HCT116 (cell line): ENCODE measurements at regions not wholly inside any gene's neighbourhood (a gene's known extent, or its start where the extent isn't known, plus 50 kb on each side); places are given as distances from the start of the nearest gene placed in this dataset.

Experiments used
- ATAC-seq: fragments of 200-7000 bp; cut with Tn5 transposase; 2 replicates; pipeline ENCODE4 v1.9.1; 2020; ENCODE audit warnings: mild to moderate bottlenecking, moderate library complexity
- BruUV-seq: library from RNA; stranded (reverse); fragments of 400-500 nt; replicated peaks from 2 replicates; lab custom pipeline; 2021; lab: Mats Ljungman, UMichigan
- CTCF ChIA-PET: fragments of 300-600 bp; sonication (Branson Sonifier 250); formaldehyde crosslinking; loops from one replicate; lab custom pipeline; 2021; ENCODE audit warnings: antibody characterized with exemption; lab: Charles Lee
- POLR2A ChIA-PET: fragments of 300-600, 350-600 bp; sonication (Branson Sonifier 250); formaldehyde crosslinking; loops from one replicate; lab custom pipeline; 2021; ENCODE audit warnings: antibody characterized with exemption; lab: Charles Lee
- RAD21 ChIA-PET, 2 experiments: fragments of 300-600 bp; sonication (Branson Sonifier 250); formaldehyde crosslinking; loops; one replicate each; lab custom pipeline; 2023; ENCODE audit warnings: low total read pairs in 2 of 2; ENCODE audit not compliant: uncharacterized antibody in 2 of 2, unreplicated experiment in 2 of 2, low non-redundant PET in 1 of 2; lab: Charles Lee
- DNase-seq: peaks from one replicate; pipeline ENCODE4 v3.0.0-alpha.2; 2010; ENCODE audit warnings: low read depth, low spot score
- H2AFZ ChIP-seq: fragments of 200-600 bp; shearing (Covaris generic), sonication (generic); 2 replicates; pipeline ENCODE4 v1.6.1; 2017; ENCODE audit warnings: low read depth, mixed run types, mixed read lengths, antibody characterized with exemption, low read length; ENCODE audit not compliant: poor library complexity, severe bottlenecking
- H3K27ac ChIP-seq: 2 replicates; pipeline ENCODE4 v1.5.1; 2012; ENCODE audit warnings: low read depth, low read length
- H3K27me3 ChIP-seq: fragments of 200-600 bp; sonication (generic); 2 replicates; pipeline ENCODE4 v1.6.1; 2016; ENCODE audit warnings: mixed run types, low read length, mixed read lengths; ENCODE audit not compliant: insufficient read depth
- H3K36me3 ChIP-seq, 2 experiments: fragments of 200-500 bp in 1 of 2; fragments of 200-600 bp in 1 of 2; sonication (Bioruptor generic) in 1 of 2; sonication (generic) in 1 of 2; 2 replicates each; pipeline versions ENCODE4 v1.5.1 to v1.6.1; 2014 to 2016; ENCODE audit warnings: low read length in 2 of 2, inconsistent platforms in 1 of 2, mixed read lengths in 1 of 2, mixed run types in 1 of 2; ENCODE audit not compliant: insufficient read depth in 2 of 2, control insufficient read depth in 1 of 2
- H3K4me1 ChIP-seq, 2 experiments: fragments of 200-600 bp in 1 of 2; sonication (generic) in 1 of 2; 2 replicates each; pipeline versions ENCODE4 v1.5.1 to v1.6.1; 2012 to 2017; ENCODE audit warnings: low read length in 2 of 2, inconsistent platforms in 1 of 2, mild to moderate bottlenecking in 1 of 2, mixed read lengths in 1 of 2, mixed run types in 1 of 2, moderate library complexity in 1 of 2; ENCODE audit not compliant: insufficient read depth in 2 of 2, control insufficient read depth in 1 of 2
- H3K4me2 ChIP-seq: fragments of 200-600 bp; sonication (generic); 2 replicates; pipeline ENCODE4 v1.6.1; 2017; ENCODE audit warnings: mixed run types, low read length, mixed read lengths
- H3K4me3 ChIP-seq, 2 experiments: fragments of 200-600 bp in 1 of 2; sonication (generic) in 1 of 2; replicated peaks in 1 of 2; 2 replicates each; pipeline ENCODE4 v1.5.1; 2011 to 2016; ENCODE audit warnings: low read length in 2 of 2, control low read depth in 1 of 2, low read depth in 1 of 2, mild to moderate bottlenecking in 1 of 2, mixed read lengths in 1 of 2, mixed run types in 1 of 2
- H3K79me2 ChIP-seq: fragments of 200-600 bp; sonication (generic); 2 replicates; pipeline ENCODE4 v1.6.1; 2017; ENCODE audit warnings: mild to moderate bottlenecking, mixed run types, low read length, moderate library complexity, mixed read lengths; ENCODE audit not compliant: insufficient read depth
- H3K9ac ChIP-seq: fragments of 200-600 bp; sonication (generic); 2 replicates; pipeline ENCODE4 v1.6.1; 2016; ENCODE audit warnings: low read length, mixed read lengths
- H3K9me2 ChIP-seq: fragments of 200-600 bp; sonication (generic), shearing (Covaris generic); 2 replicates; pipeline ENCODE4 v1.6.1; 2017; ENCODE audit warnings: mixed run types, mild to moderate bottlenecking, moderate library complexity; ENCODE audit not compliant: insufficient read depth
- H3K9me3 ChIP-seq, 2 experiments: fragments of 200-500 bp in 1 of 2; fragments of 200-600 bp in 1 of 2; sonication (Bioruptor generic) in 1 of 2; sonication (generic) in 1 of 2; 2 replicates each; pipeline ENCODE4 v1.6.1; 2014 to 2017; ENCODE audit warnings: low read length in 2 of 2, mixed read lengths in 2 of 2, inconsistent platforms in 1 of 2, low read depth in 1 of 2, mild to moderate bottlenecking in 1 of 2, mixed run types in 1 of 2, moderate library complexity in 1 of 2; ENCODE audit not compliant: control insufficient read depth in 1 of 2, insufficient read depth in 1 of 2
- H4K20me1 ChIP-seq: fragments of 200-600 bp; sonication (generic), shearing (Covaris generic); 2 replicates; pipeline ENCODE4 v1.6.1; 2017; ENCODE audit warnings: mixed run types, mild to moderate bottlenecking, moderate library complexity; ENCODE audit not compliant: insufficient read depth
- CBX3 ChIP-seq: IDR thresholded peaks from 2 replicates; pipeline ENCODE4 v1.6.1; 2012; ENCODE audit warnings: low read depth
- CEBPB ChIP-seq: IDR thresholded peaks from 2 replicates; pipeline ENCODE4 v1.6.1; 2012; ENCODE audit warnings: low read depth
- CTCF ChIP-seq, 3 experiments: fragments of 200-600 bp in 1 of 3; sonication (generic) in 1 of 3; IDR thresholded peaks in 2 of 3; conservative IDR thresholded peaks in 1 of 3; 2 replicates each; pipeline ENCODE4 v1.5.1; 2012 to 2017; ENCODE audit warnings: low read depth in 2 of 3, low read length in 2 of 3, antibody characterized with exemption in 1 of 3, borderline replicate concordance in 1 of 3, control low read depth in 1 of 3, mild to moderate bottlenecking in 1 of 3, mixed read lengths in 1 of 3, mixed run types in 1 of 3, moderate library complexity in 1 of 3; ENCODE audit not compliant: insufficient read depth in 1 of 3
- EGR1 ChIP-seq: IDR thresholded peaks from 2 replicates; pipeline ENCODE4 v1.6.1; 2012; ENCODE audit warnings: low read depth
- ELF1 ChIP-seq: IDR thresholded peaks from 2 replicates; pipeline ENCODE4 v1.6.1; 2012; ENCODE audit warnings: low read depth, borderline replicate concordance
- EZH2 ChIP-seq: fragments of 200-600 bp; sonication (generic); IDR thresholded peaks from 2 replicates; pipeline ENCODE4 v1.6.1; 2017; ENCODE audit warnings: antibody characterized with exemption, mixed run types
- JUND ChIP-seq: IDR thresholded peaks from 2 replicates; pipeline ENCODE4 v1.6.1; 2012
- MAX ChIP-seq: IDR thresholded peaks from 2 replicates; pipeline ENCODE4 v1.6.1; 2012
- POLR2A ChIP-seq: IDR thresholded peaks from 2 replicates; pipeline ENCODE4 v1.7.0; 2011; ENCODE audit warnings: borderline replicate concordance; ENCODE audit not compliant: insufficient read depth, insufficient read length; ENCODE audit errors: extremely low read depth
- RAD21 ChIP-seq: IDR thresholded peaks from 2 replicates; pipeline ENCODE4 v1.6.1; 2012; ENCODE audit warnings: low read depth, mild to moderate bottlenecking
- REST ChIP-seq: IDR thresholded peaks from 2 replicates; pipeline ENCODE4 v1.6.1; 2012; ENCODE audit warnings: low read depth
- SIN3A ChIP-seq: IDR thresholded peaks from 2 replicates; pipeline ENCODE4 v1.6.1; 2012; ENCODE audit warnings: low read depth
- SP1 ChIP-seq: IDR thresholded peaks from 2 replicates; pipeline ENCODE4 v1.6.1; 2012; ENCODE audit warnings: low read depth
- SRF ChIP-seq: IDR thresholded peaks from 2 replicates; pipeline ENCODE4 v1.6.1; 2012; ENCODE audit warnings: low read depth
- TCF7L2 ChIP-seq: IDR thresholded peaks from 2 replicates; pipeline ENCODE4 v1.7.0; 2011; ENCODE audit warnings: borderline replicate concordance, inconsistent platforms; ENCODE audit not compliant: insufficient read depth, insufficient read length; ENCODE audit errors: extremely low read depth
- YY1 ChIP-seq: IDR thresholded peaks from 2 replicates; pipeline ENCODE4 v1.6.1; 2011; ENCODE audit warnings: low read length, low read depth, moderate library complexity, mild to moderate bottlenecking; ENCODE audit not compliant: insufficient replicate concordance; ENCODE audit errors: extremely low read depth
- ZFX ChIP-seq: fragments of 450-650 bp; IDR thresholded peaks from 2 replicates; pipeline ENCODE4 v1.6.1; 2017
- ZNF274 ChIP-seq: fragments of 200-500 bp; sonication (Bioruptor generic); IDR thresholded peaks from 2 replicates; pipeline ENCODE4 v1.6.1; 2014; ENCODE audit warnings: mild to moderate bottlenecking, low read depth, low read length, inconsistent platforms
- intact Hi-C: fragments of 100-400 bp; cut with micrococcal nuclease; formaldehyde crosslinking; loops from 2 replicates; pipeline ENCODE4 v1.10.0; 2022
- TF ChIP-seq, protein P1 (sequence below): IDR thresholded peaks from 2 replicates; pipeline ENCODE4 v1.6.1; 2011; ENCODE audit warnings: mild to moderate bottlenecking, low read length, moderate library complexity; ENCODE audit not compliant: insufficient replicate concordance; ENCODE audit errors: extremely low read depth
- TF ChIP-seq, protein P2 (sequence below): IDR thresholded peaks from 2 replicates; pipeline ENCODE4 v1.6.1; 2012

GRCh38 chr9:38332625-38333024, 59.9 kb upstream of the ALDH1B1 start:
- TF ChIP-seq EZH2 (no peak), ZFX (no peak), POLR2A (no peak), REST (no peak), TCF7L2 (no peak), EGR1 (no peak), JUND (no peak), ZNF274 (no peak), YY1 (no peak), ELF1 (no peak), MAX (no peak), SIN3A (no peak), CTCF (IDR thresholded peaks at IDR 0.05 in 2 of 3, conservative IDR thresholded peaks at IDR 0.05 in 1 of 3; ENCODE audit: borderline replicate concordance in 1 of 3, insufficient read depth in 1 of 3, low read depth in 2 of 3, low read length in 2 of 3) (no peak), CEBPB (no peak), SRF (no peak), RAD21 (no peak), SP1 (no peak), CBX3 (no peak)
- TF ChIP-seq, protein P1, sequence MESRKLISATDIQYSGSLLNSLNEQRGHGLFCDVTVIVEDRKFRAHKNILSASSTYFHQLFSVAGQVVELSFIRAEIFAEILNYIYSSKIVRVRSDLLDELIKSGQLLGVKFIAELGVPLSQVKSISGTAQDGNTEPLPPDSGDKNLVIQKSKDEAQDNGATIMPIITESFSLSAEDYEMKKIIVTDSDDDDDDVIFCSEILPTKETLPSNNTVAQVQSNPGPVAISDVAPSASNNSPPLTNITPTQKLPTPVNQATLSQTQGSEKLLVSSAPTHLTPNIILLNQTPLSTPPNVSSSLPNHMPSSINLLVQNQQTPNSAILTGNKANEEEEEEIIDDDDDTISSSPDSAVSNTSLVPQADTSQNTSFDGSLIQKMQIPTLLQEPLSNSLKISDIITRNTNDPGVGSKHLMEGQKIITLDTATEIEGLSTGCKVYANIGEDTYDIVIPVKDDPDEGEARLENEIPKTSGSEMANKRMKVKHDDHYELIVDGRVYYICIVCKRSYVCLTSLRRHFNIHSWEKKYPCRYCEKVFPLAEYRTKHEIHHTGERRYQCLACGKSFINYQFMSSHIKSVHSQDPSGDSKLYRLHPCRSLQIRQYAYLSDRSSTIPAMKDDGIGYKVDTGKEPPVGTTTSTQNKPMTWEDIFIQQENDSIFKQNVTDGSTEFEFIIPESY = no peak
- TF ChIP-seq, protein P2, sequence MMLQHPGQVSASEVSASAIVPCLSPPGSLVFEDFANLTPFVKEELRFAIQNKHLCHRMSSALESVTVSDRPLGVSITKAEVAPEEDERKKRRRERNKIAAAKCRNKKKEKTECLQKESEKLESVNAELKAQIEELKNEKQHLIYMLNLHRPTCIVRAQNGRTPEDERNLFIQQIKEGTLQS = no peak
- no peak for ATAC-seq
- DNase-seq = no peak
- no TSS peak for BruUV-seq
- no peaks in the 10 kb centered on the region for H3K27me3 ChIP-seq
- no peak overlapping the region for H3K4me3 ChIP-seq
- no peak overlapping the region for H3K4me2 ChIP-seq
- no peak overlapping the region for H2AFZ ChIP-seq
- H3K36me3 ChIP-seq = no peaks in the 10 kb centered on the region
- no peaks in the 10 kb centered on the region for H3K79me2 ChIP-seq
- RAD21 ChIA-PET = no interaction called here
- CTCF ChIA-PET = no interaction called here
- H3K9me2 ChIP-seq = no peaks in the 10 kb centered on the region
- peaks cover 0 to 7% of the 10 kb centered on the region in 2 experiments; a peak in 1 of 4 replicates for H3K4me1 ChIP-seq
- no peaks in the 10 kb centered on the region for H3K9me3 ChIP-seq
- no peaks in the 10 kb centered on the region for H4K20me1 ChIP-seq
- H3K27ac ChIP-seq = no peak overlapping the region
- POLR2A ChIA-PET = no interaction called here
- intact Hi-C loops = no loop called here
- H3K9ac ChIP-seq = no peak overlapping the region
